NOMO-1 treated with DMSO at 0.1 percent for 48 hours (cell line): ENCODE measurements at regions not wholly inside any gene's neighbourhood (a gene's known extent, or its start where the extent isn't known, plus 50 kb on each side); places are given as distances from the start of the nearest gene placed in this dataset.
"Not testable (repeated sequence)": the region's sequence is repeated elsewhere in the genome, so short reads cannot be mapped to it uniquely, and the experiment has no call there.

Experiments
- DNase-seq: peaks from one replicate; lab custom pipeline; 2025; ENCODE audit not compliant: unreplicated experiment; lab: John Stamatoyannopoulos, UW

- no peak for DNase-seq
Observed at GRCh38 chr20:56765172-56766073, 136.3 kb downstream of the TFAP2C start.

GRCh38 chr20:56766528-56766927 lies 137.4 kb downstream of the TFAP2C start:
- peak; percentile 41 for DNase-seq

- no peak for DNase-seq
Observed at GRCh38 chr20:56769921-56770600, 141.0 kb downstream of the TFAP2C start.

GRCh38 chr20:56773749-56774148 lies 144.6 kb downstream of the TFAP2C start:
- DNase-seq, result no peak

- DNase-seq, result no peak
Observed at GRCh38 chr20:56774873-56775272, 145.8 kb downstream of the TFAP2C start.

- no peak for DNase-seq
Observed at GRCh38 chr20:56776345-56776744, 147.2 kb downstream of the TFAP2C start.

- no peak for DNase-seq
Observed at GRCh38 chr20:56778765-56779195, 149.7 kb downstream of the TFAP2C start.

- no peak for DNase-seq
Observed at GRCh38 chr20:56779452-56780143, 150.5 kb downstream of the TFAP2C start.

GRCh38 chr20:56780266-56780665 lies 151.2 kb downstream of the TFAP2C start:
- no peak for DNase-seq

GRCh38 chr20:56781108-56781739 lies 152.1 kb downstream of the TFAP2C start:
- DNase-seq, result no peak

- not testable (repeated sequence) for DNase-seq
Observed at GRCh38 chr20:56781987-56782560, 153.0 kb downstream of the TFAP2C start.

GRCh38 chr20:56782814-56783213 lies 153.7 kb downstream of the TFAP2C start:
- DNase-seq, result not testable (repeated sequence)

GRCh38 chr20:56783826-56784225 lies 154.7 kb downstream of the TFAP2C start:
- no peak for DNase-seq

GRCh38 chr20:56786503-56786902 lies 157.4 kb downstream of the TFAP2C start:
- no peak for DNase-seq

- peak; percentile 24 for DNase-seq
Observed at GRCh38 chr20:56788041-56788670, 159.1 kb downstream of the TFAP2C start.

GRCh38 chr20:56788671-56789610 lies 159.8 kb downstream of the TFAP2C start:
- no peak for DNase-seq

GRCh38 chr20:56793916-56794315 lies 164.8 kb downstream of the TFAP2C start:
- no peak for DNase-seq

GRCh38 chr20:56795492-56795891 lies 166.4 kb downstream of the TFAP2C start:
- no peak for DNase-seq

GRCh38 chr20:56796345-56796744 lies 167.2 kb downstream of the TFAP2C start:
- peak; percentile 44 for DNase-seq
